ENCODE measurements at regions not wholly inside any gene's neighbourhood (a gene's known extent, or its start where the extent isn't known, plus 50 kb on each side); places are given as distances from the start of the nearest gene placed in this dataset.
"Not testable (repeated sequence)": the region's sequence is repeated elsewhere in the genome, so short reads cannot be mapped to it uniquely, and the experiment has no call there.

DNA sequence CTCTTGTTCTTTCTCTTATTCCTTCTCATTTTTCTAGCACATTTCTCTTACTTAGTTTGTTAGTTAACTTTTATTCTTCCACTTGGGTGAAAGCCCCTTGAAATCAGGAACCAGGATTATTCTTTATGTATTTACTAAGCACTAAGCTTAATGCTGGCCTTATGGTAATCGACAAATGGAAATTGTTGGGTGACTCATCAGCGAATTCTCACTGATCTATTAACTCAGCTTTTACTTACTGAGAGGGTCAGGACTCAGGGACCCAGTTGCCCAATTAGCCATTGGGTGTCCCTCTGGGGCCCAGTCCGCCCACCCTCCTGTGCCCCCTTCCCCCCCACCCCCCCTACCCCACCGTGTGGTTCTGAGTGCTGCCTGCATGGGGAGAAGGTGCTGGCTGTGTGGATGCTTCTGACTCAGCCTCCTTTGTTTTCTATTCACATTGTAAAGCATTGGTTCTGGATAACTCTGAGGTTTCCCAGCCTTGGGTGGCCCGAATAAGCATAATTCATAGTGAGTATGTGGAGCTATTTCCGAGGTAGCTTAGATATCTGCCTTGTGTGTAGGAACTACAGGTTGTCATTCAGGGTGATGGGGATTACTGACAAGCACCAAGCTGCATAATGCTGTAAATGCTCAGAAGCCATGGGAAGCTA, 240.9 kb downstream of the FGF9 start:
- DNase-seq (ENCODE audit: low read depth, low spot score) = no peak

DNA sequence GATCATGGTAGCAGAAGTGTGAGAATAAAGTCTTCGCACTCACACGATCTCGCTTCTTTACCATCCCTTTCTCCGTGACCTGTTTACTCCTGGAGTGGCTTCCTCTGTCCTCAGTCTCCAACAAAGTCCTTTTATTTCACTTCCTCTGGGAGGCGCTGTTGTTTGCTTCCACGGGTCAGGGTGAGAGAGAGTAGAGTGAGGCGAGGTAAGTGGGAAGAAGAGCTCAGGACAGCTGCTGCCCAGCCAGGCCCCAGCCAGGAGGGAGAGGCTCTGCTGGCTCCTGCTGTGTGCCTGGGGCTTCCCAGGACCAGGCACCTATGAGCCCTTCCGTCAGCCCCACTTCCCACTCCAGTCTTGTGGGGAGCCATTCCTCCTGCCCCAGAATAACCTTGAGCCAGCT, 242.1 kb downstream of the FGF9 start:
- no peak for DNase-seq (ENCODE audit: low read depth, low spot score)

DNA sequence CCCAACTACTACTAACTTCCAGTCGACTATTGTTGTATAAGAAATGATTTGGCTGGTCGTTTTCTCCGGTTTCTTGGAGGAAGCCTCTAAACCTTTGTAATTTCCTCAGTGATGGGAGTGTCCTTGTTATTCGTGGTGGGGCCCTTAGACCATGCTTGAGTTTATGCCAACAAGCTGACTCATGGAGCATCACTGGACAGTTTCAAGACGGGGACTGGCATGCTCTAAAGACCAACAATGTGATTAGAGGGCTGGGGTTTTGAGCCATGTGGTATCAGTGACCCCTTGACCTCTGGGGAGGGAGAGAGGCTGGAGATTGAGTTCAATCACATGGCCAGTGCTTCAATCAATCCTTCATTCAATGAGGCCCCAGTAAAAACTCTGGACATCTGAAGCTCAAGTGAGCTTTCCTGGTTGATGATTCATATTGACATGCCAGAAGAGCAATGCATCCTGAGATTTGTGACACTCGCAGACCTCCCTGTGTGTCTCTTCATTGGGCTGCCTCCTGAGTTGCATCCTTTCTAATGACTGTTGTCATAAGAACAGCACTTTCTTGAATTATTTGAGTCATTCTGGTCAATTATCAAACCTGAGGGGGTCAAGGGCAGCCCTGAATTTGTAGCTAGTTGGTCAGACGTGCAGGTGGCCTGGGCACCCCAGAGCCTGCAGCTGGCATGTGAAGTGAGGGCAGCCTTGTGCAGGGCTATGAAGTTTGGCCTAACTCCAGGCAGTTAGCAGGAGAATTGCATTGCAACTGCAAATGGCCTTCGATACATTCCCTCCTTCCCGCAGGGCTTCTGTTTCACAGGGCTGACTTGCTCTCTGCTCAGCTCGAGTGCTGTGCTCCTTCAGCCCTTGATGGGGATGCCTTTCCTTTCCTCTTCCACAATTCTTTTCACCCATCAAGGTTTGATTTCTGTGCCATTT, 246.5 kb downstream of the FGF9 start:
- no peak for DNase-seq (ENCODE audit: low read depth, low spot score)

DNA sequence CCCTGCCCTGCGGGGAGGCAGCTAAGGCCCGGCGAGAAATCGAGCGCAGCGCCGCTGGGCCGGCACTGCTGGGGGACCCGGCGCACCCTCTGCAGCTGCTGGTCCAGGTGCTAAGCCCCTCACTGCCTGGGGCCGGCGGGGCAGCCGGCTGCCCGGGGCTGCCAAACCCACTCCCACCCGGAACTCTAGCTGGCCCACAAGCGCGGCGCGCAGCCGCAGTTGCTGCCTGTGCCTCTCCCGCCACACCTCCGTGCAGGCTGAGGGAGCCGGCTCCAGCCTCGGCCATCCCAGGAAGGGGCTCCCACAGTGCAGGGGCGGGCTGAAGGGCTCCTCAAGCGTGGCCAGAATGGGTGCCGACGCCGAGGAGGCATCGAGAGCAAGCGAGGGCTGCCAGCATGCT, 249.9 kb downstream of the FGF9 start:
- not testable (repeated sequence) for DNase-seq (ENCODE audit: low read depth, low spot score)

DNA sequence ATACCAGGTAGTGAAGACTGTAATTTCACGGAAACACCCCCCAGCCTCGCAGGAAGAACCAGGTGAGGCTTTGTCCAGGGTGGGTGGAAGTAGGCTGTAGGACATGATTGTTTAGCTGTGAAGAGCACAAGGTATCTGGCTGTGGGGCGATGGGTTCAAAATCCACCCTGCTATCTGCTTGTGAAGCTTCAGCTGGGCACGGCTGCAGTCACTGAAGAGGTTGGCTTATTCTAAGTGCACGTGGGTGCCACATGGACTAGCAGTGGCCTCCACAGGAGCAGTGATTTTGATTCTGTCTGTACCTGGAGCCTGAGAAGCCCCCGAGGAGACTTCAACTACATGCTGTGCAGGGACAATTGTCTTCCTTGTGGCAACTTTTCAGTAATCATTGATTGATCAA, 254.1 kb downstream of the FGF9 start:
- DNase-seq (ENCODE audit: low read depth, low spot score) = no peak

DNA sequence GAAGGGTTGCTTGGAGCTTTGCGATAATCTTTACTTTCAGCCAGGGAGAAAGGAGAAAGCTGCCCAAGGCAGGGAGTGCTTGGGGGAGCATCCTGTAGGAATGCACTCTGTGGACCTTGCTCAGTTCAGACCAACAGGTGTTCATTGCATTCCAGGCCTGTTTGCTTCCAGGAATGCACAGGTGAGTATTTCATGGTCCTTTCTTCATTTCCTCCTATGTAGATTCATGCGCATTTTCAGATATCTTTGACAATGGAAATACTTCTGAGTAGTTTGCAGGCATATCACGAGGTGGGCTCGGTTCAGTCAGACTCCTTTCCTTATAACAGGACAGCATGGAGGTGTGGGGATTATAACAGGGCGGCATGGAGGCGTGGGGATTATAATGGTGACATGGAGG, 254.8 kb downstream of the FGF9 start:
- DNase-seq (ENCODE audit: low read depth, low spot score) = no peak

DNA sequence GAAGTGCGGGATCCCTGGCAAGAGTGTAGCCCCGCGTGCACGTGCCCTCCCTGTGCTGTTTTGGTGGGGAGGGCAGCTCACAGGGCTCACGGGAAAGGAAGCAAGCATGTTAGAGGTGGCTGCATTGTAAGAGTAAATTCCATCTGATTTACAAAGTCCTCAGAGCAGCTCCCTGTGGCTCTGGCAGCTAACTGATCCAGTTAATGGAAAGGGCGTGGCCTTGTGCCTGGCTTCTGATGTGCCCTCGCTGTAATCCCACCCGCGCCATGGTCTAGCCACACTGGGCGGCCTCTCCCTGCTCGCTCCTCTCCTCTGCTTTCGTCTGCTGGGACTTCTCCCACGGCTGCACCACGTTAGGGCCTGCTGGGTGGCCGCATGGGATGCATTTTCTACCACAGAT, 258.5 kb downstream of the FGF9 start:
- no peak for DNase-seq (ENCODE audit: low read depth, low spot score)

DNA sequence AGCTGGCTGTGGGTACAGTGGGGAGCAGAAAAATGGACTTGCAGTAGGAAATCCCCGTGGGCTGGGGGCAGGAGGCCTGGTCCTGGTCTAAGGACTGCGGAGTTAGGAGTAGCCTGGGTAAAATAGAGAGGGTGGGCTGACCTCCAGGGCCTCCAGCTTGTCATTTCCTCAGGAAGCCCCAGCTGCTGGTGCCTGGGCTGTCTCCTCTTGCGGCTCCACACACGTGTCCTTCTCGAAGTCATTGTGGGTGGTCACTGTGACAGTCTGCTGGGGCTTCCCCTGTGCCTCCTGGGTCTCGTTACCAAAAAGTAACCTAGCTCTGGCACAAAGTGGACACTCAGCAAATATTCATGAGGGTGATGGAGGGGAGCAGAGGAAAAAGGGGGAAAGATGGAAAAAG, 259.7 kb downstream of the FGF9 start:
- no peak for DNase-seq (ENCODE audit: low read depth, low spot score)

DNA sequence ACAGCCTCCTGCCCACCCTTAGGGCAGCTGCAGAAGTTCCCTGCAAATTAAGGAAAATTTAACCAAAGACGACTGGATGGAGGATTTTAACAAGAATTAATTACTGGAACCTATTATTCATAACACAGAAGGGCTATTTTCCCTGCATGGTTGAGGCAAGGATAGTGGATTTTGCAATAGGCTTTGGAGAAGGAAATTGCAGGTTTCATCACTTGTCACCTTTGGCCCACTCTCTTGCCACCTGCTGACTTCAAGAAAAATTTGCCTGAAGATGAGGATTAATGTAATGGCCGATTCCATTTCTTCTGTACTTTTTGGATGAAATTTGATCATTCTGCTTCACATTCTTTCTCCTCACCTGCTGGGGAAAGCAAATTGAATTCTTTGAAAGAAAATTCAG, 261.7 kb downstream of the FGF9 start:
- DNase-seq (ENCODE audit: low read depth, low spot score) = no peak

DNA sequence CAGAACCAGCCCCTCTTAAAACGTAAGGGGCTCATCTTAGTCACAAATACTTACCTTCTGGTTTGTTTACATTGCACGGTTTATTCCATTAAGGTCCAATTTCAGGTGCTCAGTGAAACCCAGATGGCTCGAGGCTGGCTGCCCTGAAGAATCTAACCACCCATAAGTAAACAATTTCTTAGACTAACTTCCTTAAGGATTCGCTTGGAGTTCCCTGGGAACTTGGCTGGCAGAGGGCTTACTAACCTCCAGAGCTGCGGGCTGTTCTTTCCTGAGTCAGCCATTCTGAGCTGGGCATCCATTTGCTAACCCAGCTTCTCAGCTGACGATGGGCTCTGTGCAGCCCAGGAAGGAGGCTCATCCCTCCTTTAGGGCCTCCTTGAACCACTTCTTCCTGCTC, 262.1 kb downstream of the FGF9 start:
- no peak for DNase-seq (ENCODE audit: low read depth, low spot score)

DNA sequence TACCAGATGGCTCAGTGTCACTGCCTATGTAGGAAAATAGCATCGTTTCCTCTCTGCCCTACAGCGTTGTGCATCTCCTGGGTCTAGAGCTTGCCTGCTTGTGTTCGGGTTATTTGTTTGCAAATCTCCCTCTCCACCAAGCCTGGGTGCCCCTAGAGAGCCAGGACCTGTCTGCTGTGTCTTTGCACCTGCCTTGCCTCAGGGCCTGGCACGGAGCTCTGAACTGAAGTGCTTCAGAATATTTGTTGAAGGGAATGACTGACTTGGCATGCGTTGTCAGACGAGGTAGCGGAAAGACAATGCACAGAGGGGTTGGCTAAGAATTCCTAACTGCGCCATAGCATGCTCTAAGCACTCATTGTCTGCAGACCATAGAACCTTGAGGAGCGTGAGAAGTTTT, 263.4 kb downstream of the FGF9 start:
- no peak for DNase-seq (ENCODE audit: low read depth, low spot score)

DNA sequence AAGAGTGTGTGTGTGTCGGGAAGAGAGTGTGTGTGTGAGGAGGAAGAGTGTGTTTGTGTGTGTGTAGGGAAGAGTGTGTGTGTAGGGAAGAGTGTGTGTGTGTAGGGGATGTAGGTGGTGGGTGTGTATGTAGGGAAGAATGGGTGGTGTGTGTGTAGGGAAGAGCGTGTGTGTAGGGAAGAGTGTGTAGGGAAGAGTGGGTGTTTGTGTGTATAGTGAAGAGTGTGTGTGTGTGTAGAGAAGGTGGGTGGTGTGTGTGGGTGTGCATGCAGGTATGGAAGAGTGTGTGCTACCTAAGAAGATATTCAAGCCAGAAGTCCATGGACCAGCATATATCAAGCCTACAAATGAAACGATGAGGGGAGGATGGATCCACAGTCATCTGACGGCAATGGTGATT, 265.8 kb downstream of the FGF9 start:
- DNase-seq (ENCODE audit: low read depth, low spot score) = no peak

DNA sequence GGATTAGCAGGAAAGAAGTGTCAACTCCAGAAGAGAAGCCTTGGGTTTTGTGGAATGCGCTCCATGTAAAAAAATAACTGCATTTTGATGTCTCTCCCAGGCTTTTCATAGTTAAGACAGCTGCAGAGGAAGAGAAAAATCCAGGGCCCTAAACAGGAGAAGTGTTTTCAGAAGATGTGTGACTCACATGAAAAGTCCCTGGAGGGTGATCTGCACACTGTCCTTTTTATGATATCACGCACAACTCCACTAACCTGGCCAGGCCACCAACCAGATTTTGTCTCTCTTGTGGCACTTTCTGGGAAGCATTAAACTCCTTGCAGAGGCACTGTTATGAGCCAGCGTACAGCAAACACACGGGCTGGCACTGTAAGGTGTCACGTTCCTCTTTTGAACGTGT, 267.3 kb downstream of the FGF9 start:
- DNase-seq (ENCODE audit: low read depth, low spot score) = no peak

DNA sequence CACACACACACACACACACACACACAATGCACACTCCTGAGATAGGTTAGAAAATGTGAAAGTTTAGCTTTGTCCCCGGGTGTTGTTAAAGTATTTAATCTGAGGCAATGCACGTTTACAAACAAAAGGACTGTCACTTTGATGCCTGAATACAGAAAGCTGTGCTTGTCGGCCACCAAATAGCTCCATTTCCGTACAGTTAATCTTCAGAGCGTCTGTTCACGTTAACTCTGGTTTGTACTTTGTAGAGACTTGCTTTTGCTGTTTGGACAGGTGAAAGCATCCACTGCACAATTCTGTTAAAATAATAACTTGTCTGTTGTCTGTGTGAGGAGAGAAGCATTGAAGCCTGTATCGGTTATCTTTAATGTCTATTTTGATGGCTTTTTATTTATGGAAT, 267.8 kb downstream of the FGF9 start:
- DNase-seq (ENCODE audit: low read depth, low spot score) = no peak

DNA sequence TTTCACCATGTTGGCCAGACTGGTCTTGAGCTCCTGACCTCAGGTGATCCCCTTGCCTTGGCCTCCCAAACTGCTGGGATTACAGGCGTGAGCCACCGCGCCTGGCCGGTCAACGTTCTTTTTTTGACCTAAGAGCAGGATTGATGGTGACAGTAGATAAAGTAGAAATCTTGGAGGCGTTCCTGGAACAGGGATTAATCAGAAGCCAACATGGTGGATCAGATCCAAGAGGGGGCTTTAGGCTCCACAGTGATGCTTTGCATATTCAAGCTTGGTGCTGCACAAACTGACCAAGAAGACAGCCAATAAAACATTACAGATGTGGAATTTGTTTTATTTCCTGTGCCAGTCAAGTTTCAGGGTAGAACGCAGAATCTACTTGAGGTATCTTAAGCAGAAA, 271.2 kb downstream of the FGF9 start:
- no peak for DNase-seq (ENCODE audit: low read depth, low spot score)

DNA sequence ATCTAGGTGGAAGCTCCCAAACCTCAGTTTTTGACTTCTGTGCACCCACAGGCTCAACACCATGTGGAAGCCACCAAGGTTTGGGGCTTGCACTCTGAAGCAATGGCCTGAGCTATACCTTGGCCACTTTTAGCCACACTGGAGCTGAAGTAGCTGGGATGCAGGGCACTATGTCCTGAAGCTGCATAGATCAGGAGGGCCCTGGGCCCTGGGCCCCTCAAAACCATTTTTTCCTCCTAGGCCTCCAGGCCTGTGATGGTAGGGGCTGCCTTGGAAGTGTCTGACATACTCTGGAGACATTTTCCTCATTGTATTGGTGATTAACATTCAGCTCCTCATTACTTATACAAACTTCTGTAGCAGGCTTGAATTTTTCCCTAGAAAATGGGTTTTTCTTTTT, 273.7 kb downstream of the FGF9 start:
- no peak for DNase-seq (ENCODE audit: low read depth, low spot score)

DNA sequence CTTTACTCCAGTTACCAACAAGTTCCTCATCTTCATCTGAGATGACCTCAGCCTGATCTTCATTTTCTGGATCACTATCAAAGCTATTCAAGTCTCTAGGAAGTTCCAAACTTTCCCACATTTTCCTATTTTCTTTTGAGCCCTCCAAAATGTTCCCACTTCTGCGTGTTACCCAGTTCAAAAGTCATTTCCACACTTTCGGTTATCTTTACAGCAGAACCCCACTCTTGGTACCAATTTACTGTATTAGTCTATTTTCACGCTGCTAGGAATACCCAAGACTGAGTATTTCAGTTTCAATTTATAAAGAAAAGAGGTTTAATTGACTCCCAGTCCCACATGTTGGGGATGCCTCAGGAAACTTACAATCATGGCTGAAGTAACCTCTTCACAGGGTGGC, 274.3 kb downstream of the FGF9 start:
- DNase-seq (ENCODE audit: low read depth, low spot score) = no peak

DNA sequence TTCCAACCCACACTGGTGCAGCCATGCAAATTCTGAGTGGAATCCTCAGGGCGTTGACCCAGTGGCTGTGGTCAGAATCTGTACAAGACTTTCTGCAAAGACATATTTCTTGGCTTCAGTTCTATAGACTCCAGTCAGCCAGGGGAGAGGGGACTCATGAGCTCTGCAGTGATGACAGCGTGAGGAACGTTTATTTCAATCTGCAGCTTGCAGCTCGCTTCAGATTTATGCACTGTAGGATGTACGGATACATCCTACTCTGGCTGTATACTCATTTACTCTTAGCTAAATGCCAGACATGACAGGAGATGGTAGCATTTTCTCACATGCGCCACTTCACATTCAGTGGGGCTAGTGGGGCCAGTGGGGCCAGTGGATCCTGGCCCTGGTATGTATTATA, 276.1 kb downstream of the FGF9 start:
- no peak for DNase-seq (ENCODE audit: low read depth, low spot score)

DNA sequence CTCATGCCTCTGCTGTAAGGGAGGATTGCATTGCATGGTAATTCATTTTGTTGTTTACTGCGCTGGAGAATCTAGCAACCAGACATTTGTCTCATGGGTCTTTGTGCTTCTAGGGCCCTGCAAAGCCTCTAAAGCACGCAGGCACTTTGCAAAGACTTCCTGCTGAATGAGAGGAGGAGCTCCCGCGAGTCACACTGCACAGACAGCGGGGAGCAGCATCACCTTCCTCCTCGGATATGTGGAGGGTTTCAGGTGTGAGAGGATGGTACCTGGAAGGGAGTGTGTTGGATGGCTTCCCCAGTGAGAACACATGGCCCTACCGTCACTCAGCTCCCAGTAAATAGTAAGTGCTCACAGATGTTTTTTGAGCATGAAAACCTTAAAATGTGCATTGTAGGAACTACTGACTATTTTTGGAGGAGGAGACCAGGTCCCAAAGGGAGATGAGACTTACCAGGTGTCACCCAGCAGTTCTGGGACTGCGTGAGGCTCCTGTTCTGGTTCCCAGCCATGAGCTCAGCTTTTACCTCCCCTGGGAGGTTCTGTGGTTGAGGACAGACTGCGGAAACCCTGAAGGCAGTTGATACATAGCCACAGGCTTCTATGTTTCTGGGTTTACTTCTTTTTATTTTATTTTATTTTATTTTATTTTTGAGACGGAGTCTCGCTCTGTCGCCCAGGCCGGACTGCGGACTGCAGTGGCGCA, 278.0 kb downstream of the FGF9 start:
- DNase-seq (ENCODE audit: low read depth, low spot score) = no peak

DNA sequence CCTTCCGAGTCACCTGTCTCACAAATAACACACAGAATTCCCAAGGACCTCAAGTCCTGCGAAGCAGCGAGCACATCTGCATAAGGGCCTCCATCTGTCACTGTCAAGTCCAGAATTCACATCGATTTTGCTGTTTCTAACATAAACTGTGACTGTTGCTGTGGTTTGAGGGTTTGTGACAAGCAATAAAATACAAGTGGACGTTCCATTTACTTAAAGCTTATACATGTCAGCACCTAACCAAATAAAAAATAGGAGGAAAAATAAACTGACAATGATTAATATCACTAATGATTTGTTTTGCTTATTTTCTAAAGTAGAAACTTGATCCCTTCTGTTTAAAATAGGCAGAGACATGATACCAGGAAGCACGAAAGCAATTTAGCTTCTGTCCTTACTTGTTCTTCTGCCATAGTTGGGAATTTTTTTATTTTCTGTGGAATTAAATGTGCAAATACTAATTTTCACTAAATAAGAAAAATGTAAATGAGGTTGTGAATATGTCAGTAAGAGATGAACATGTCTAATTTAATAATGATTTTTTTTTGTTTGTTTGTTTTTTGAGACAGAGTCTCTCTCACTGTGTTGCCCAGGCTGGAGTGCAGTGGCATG, 279.1 kb downstream of the FGF9 start:
- no peak for DNase-seq (ENCODE audit: low read depth, low spot score)

DNA sequence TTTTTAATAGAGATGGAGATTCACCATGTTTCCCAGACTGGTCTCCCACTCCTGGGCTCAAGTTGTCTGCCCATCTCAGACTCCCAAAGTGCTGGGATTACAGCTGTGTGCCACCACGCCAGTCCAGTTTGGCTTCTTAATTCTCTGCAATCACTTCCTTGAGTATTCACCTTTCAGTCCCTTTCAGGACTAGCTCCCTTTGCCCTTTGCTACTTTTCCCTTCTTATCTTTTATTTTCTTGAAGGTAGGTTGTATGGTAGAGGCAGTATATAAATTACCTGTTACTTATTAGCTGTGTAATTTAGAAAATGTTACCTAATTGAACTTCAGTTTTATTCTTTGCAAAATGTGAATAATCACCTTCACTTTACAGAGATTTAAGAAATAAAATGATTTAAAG, 285.8 kb downstream of the FGF9 start:
- DNase-seq (ENCODE audit: low read depth, low spot score) = no peak

DNA sequence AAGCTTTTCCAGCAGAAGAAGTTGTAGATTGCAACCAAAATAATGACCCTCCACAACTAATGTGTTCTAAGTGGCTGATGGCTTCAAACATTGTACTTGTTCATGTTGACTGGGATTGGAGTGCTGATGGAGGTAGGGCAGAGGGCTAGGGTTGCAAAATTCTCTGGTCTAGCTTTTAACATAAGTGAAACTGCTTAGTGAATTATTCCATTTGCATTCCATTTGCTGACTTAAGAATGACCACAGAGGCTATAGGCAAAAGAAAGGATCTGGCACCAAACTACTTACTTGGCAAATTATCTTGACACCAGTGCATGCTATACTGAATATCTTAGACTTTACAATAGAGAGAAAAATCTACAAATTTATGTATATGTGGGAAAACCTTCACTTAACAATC, 287.0 kb downstream of the FGF9 start:
- DNase-seq (ENCODE audit: low read depth, low spot score) = no peak

All from activated naive CD8-positive, alpha-beta T cell treated with anti-CD3 and anti-CD28 coated beads, Interleukin-2, amount 50 U/mL, for 16 hours (primary cell).